ENCODE measurements at regions not wholly inside any gene's neighbourhood (a gene's known extent, or its start where the extent isn't known, plus 50 kb on each side); places are given as distances from the start of the nearest gene placed in this dataset.

DNA sequence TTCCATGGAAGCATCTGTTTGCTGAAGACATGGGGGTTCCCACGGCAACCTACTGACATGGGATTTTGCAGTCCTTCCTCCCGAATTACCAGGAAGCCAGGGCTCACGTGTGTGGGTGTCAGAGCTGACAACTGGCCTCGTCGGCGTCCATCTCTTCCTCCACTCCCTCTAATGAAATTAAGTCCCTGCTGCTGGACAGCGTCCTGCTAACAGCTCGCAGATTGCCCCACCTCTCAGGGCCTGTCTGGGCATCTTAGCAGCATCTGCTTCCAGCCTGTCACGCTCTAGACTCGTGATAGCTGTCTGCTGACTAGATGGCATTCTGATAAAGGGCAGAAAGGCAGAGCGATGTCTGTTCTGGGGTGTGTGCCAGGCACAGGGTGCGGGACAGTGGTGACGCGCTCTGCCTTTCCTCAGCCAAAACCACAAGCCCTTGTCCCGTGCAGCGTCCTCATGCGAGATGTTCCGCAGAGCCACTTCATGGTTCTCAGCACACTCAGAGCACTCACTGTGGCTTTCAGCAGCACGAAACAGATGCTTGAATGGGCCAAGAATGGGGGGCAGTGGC is 161.1 kb downstream of the ARL4C start:
- intact Hi-C loops (cut with DNase I; ENCODE audit: low total_unique reads): no loop called here
- Histone ChIP-seq H3K4me1 (no peaks in the 10 kb centered on the region), H3K4me3 (no peak overlapping the region), H3K9me3 (no peaks in the 10 kb centered on the region), H3K36me3 (no peaks in the 10 kb centered on the region), H3K27me3 (no peaks in the 10 kb centered on the region), H3K27ac (no peak overlapping the region)
- peak; percentile 90 to 91 for DNase-seq
- TF ChIP-seq, protein P1, sequence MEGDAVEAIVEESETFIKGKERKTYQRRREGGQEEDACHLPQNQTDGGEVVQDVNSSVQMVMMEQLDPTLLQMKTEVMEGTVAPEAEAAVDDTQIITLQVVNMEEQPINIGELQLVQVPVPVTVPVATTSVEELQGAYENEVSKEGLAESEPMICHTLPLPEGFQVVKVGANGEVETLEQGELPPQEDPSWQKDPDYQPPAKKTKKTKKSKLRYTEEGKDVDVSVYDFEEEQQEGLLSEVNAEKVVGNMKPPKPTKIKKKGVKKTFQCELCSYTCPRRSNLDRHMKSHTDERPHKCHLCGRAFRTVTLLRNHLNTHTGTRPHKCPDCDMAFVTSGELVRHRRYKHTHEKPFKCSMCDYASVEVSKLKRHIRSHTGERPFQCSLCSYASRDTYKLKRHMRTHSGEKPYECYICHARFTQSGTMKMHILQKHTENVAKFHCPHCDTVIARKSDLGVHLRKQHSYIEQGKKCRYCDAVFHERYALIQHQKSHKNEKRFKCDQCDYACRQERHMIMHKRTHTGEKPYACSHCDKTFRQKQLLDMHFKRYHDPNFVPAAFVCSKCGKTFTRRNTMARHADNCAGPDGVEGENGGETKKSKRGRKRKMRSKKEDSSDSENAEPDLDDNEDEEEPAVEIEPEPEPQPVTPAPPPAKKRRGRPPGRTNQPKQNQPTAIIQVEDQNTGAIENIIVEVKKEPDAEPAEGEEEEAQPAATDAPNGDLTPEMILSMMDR (IDR thresholded peaks at IDR 0.05): no peak

DNA sequence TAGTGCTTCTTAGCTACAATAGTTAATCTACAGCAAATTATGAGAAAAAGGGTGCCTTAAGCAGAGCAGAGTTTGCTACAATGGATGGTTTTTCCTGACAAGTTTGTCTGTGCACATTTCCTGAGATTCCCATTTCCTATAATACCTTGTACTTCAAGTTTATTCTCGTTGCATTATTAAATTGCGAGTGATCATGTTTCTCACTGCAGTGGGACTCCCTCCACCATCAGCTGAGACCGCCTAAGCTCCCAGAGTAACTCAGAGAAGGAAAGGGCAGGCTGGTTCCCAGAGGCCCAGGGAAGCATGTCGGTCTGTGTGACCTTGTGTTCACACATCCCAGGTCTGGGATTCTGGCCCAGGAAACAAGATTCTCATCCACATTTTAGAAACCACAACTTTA is 162.1 kb downstream of the ARL4C start:
- no peak overlapping the region for H3K4me3 ChIP-seq
- H3K4me1 ChIP-seq: no peaks in the 10 kb centered on the region
- H3K9me3 ChIP-seq: no peaks in the 10 kb centered on the region
- H3K27me3 ChIP-seq: no peaks in the 10 kb centered on the region
- TF ChIP-seq, protein P1 (IDR thresholded peaks at IDR 0.05): no peak
- no peaks in the 10 kb centered on the region for H3K36me3 ChIP-seq
- no peak overlapping the region for H3K27ac ChIP-seq
- DNase-seq: no peak
- intact Hi-C loops (cut with DNase I; ENCODE audit: low total_unique reads): no loop called here

DNA sequence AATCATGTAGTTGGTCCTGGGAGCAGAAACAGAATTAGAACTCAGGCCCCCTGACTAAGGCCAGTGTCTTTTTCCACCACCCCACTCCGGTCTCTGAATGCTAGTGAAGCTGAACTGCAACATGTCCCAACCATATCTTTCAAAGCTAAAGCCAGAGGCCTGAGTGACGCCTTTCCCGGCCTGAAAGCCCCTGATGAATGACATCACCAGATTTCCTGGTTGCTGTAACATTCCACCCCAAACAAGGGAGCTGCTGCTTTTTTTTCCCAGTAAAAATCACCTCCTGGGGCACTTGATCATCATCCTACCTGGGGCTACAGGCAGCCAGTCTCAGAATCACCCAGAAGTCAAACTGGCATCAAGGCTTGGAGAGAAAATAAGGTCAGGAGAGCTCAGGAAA is 162.7 kb downstream of the ARL4C start:
- intact Hi-C loops (cut with DNase I; ENCODE audit: low total_unique reads): no loop called here
- Histone ChIP-seq H3K4me1 (no peaks in the 10 kb centered on the region), H3K4me3 (no peak overlapping the region), H3K9me3 (no peaks in the 10 kb centered on the region), H3K27ac (no peak overlapping the region), H3K27me3 (no peaks in the 10 kb centered on the region), H3K36me3 (no peaks in the 10 kb centered on the region)
- TF ChIP-seq, protein P1 (IDR thresholded peaks at IDR 0.05): no peak
- DNase-seq: no peak

DNA sequence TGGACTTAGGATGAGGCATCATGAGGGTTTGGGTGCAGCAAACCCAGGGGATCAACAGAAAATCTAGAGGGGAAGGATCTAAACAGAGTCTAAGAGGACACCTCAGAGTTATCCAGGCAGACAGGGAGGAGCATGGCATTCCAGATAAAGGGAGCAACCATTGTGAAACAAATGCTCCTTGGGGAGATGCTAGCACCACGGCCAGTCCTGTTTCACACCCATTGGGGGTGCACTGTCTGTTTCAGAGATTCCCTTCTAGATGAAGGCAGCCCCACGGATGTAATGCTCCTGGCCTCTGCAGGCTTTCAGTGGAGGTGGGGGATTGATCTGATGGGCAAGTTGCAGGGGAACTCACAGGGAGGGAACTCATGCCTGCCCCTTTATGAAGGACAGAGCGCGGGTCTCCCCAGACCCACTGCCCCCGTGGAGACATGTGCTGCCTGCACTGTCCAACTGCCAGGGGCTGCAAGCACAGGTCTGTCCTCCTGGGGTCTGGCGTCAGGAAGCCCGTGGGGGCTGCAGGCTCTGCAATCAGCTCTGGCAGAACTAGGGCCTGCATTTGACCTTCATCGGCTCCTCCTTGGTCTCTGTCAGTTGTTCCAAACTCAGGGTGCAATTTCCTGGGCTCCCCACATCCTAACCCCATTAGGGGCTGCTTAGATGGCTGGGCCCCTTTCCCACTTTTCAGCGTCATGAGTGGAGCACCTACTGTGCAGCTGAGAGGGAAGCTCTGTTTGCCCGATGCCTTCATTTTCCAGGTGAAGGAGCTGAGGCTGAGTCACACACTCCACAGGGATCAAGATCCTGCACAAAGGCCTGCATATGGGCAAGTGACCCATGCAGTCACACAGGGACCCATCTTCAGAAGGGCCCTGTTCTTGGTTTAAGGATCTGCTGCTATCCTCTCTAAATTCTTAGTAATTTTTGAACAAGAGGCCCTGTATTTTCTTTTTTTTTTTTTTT is 163.4 kb downstream of the ARL4C start:
- intact Hi-C loops (cut with DNase I; ENCODE audit: low total_unique reads): no loop called here
- TF ChIP-seq, protein P1 (IDR thresholded peaks at IDR 0.05): no peak
- H3K9me3 ChIP-seq: no peaks in the 10 kb centered on the region
- no peak overlapping the region for H3K27ac ChIP-seq
- no peak overlapping the region for H3K4me3 ChIP-seq
- no peaks in the 10 kb centered on the region for H3K4me1 ChIP-seq
- no peaks in the 10 kb centered on the region for H3K27me3 ChIP-seq
- no peak for DNase-seq
- H3K36me3 ChIP-seq: no peaks in the 10 kb centered on the region

DNA sequence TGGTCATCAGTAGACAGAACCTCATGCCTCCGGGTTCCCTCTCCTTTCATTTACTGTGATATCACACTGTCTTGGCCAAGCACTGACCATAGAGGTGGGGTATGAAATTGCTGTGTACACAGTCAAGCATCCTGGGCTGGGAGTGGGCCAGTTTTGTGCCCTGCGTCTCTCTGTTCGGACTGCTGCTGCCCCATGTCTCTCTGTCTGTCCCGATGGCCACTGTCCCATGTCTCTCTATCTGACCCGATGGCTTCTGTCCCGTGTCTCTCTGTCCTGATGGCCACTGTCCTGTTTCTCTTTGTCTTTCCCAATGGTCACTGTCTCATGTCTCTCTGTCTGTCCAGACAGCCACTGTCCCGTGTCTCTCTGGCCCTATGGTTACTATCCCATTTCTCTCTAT is 164.9 kb downstream of the ARL4C start:
- Histone ChIP-seq H3K36me3 (no peaks in the 10 kb centered on the region), H3K4me1 (no peaks in the 10 kb centered on the region), H3K4me3 (no peak overlapping the region), H3K9me3 (no peaks in the 10 kb centered on the region), H3K27ac (no peak overlapping the region), H3K27me3 (no peaks in the 10 kb centered on the region)
- intact Hi-C loops (cut with DNase I; ENCODE audit: low total_unique reads): no loop called here
- DNase-seq: no peak
- TF ChIP-seq, protein P1 (IDR thresholded peaks at IDR 0.05): no peak

All from tibial artery (tissue), 4 donors.